Activated CD8-positive, alpha-beta T cell treated with anti-CD3 and anti-CD28 coated beads for 36 hours (primary cell): ENCODE measurements at regions not wholly inside any gene's neighbourhood (a gene's known extent, or its start where the extent isn't known, plus 50 kb on each side); places are given as distances from the start of the nearest gene placed in this dataset.

Experiments
- ATAC-seq: fragments of 200-7000 bp; cut with Tn5 transposase; one replicate; pipeline ENCODE4 v1.10.0; 2021; ENCODE audit warnings: mild to moderate bottlenecking, moderate library complexity
- CTCF ChIA-PET: fragments of 350-600 bp; sonication (Branson Sonifier 250); formaldehyde crosslinking; loops from one replicate; lab custom pipeline; 2021; ENCODE audit warnings: antibody characterized with exemption; lab: Charles Lee
- POLR2A ChIA-PET: fragments of 350-600 bp; sonication (Branson Sonifier 250); formaldehyde crosslinking; loops from one replicate; lab custom pipeline; 2021; ENCODE audit warnings: antibody characterized with exemption; lab: Charles Lee
- DNase-seq: peaks from one replicate; pipeline ENCODE4 v3.0.0-alpha.2; 2020
- H3K27ac Mint-ChIP-seq: one replicate; pipeline ENCODE4 v1.8.0; 2021; ENCODE audit warnings: mild to moderate bottlenecking, mixed read lengths
- H3K27me3 Mint-ChIP-seq: one replicate; pipeline ENCODE4 v1.8.0; 2021; ENCODE audit warnings: mixed read lengths
- H3K36me3 Mint-ChIP-seq: one replicate; pipeline ENCODE4 v1.8.0; 2021; ENCODE audit warnings: low read depth, mixed read lengths
- H3K4me1 Mint-ChIP-seq: one replicate; pipeline ENCODE4 v1.8.0; 2021; ENCODE audit warnings: low read depth, mixed read lengths
- H3K4me3 Mint-ChIP-seq: one replicate; pipeline ENCODE4 v1.8.0; 2021; ENCODE audit warnings: mild to moderate bottlenecking, moderate library complexity, mixed read lengths
- H3K9me3 Mint-ChIP-seq: one replicate; pipeline ENCODE4 v1.8.0; 2021; ENCODE audit warnings: mixed read lengths
- CTCF ChIP-seq: fragments of 200-600 bp; IDR thresholded peaks from one replicate; pipeline ENCODE4 v1.8.0; 2022; ENCODE audit warnings: antibody characterized with exemption, mild to moderate bottlenecking
- intact Hi-C: fragments of 100-400 bp; cut with micrococcal nuclease; formaldehyde crosslinking; loops from one replicate; pipeline ENCODE4 v1.10.0; 2022

GRCh38 chr13:39100996-39101738, 62.9 kb downstream of the NHLRC3 start:
- no peak for TF ChIP-seq CTCF
- H3K36me3 Mint-ChIP-seq, result no peaks in the 10 kb centered on the region
- intact Hi-C loops, result no loop called here
- H3K4me3 Mint-ChIP-seq, result no peak overlapping the region
- no peak for ATAC-seq
- no peaks in the 10 kb centered on the region for H3K9me3 Mint-ChIP-seq
- ChIA-PET CTCF (no interaction called here), POLR2A (no interaction called here)
- H3K27me3 Mint-ChIP-seq, result peaks cover 9% of the 10 kb centered on the region
- no peak for DNase-seq
- peaks cover 9% of the 10 kb centered on the region for H3K4me1 Mint-ChIP-seq
- no peak overlapping the region for H3K27ac Mint-ChIP-seq

DNA sequence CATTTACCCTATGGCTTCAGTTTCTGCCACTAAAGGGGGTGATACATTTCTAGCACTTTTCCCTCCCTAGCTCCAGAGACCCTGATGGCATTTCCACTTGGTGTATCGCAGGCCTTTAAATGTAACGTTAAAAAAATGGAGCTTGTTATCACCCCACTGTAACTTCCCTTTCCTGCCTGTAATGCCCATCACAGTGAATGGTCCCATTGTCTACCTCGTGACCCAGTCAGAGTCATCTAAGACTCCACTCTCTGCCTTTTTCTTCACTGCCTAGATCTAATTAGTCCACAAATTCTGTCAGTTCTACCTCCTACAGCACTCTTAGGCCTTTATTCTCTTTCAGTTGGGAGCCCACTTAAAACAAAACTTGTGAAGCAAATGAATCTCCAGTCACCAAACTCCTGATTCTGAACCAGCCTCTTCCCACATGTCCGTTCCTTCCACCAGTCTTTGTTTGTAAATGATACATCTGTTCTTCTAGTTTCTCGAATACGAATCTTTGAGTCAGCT, 64.8 kb downstream of the NHLRC3 start:
- Mint-ChIP-seq H3K27ac (no peak overlapping the region), H3K27me3 (peaks cover 15% of the 10 kb centered on the region), H3K4me1 (peaks cover 6% of the 10 kb centered on the region), H3K36me3 (no peaks in the 10 kb centered on the region), H3K4me3 (no peak overlapping the region), H3K9me3 (no peaks in the 10 kb centered on the region)
- ATAC-seq, result no peak
- TF ChIP-seq CTCF, result no peak
- ChIA-PET CTCF (interaction anchor here (1.3 kb wide), 1 partner anchor 41 kb away, joined by 3 read pairs; no protein-coding TSS in a partner anchor), POLR2A (no interaction called here)
- DNase-seq, result no peak
- intact Hi-C loops, result no loop called here

GRCh38 chr13:39105110-39105509, 66.9 kb downstream of the NHLRC3 start:
- ATAC-seq (no peak), DNase-seq (no peak)
- TF ChIP-seq CTCF, result no peak
- POLR2A ChIA-PET, result no interaction called here
- H3K9me3 Mint-ChIP-seq, result no peaks in the 10 kb centered on the region
- intact Hi-C loops, result no loop called here
- H3K4me1 Mint-ChIP-seq, result peaks cover 1% of the 10 kb centered on the region
- CTCF ChIA-PET, result interaction anchor here (1.5 kb wide), 1 partner anchor 8 kb away, joined by 4 read pairs; no protein-coding TSS in a partner anchor
- no peaks in the 10 kb centered on the region for H3K36me3 Mint-ChIP-seq
- no peak overlapping the region for H3K27ac Mint-ChIP-seq
- H3K4me3 Mint-ChIP-seq, result no peak overlapping the region
- H3K27me3 Mint-ChIP-seq, result peaks cover 19% of the 10 kb centered on the region

DNA sequence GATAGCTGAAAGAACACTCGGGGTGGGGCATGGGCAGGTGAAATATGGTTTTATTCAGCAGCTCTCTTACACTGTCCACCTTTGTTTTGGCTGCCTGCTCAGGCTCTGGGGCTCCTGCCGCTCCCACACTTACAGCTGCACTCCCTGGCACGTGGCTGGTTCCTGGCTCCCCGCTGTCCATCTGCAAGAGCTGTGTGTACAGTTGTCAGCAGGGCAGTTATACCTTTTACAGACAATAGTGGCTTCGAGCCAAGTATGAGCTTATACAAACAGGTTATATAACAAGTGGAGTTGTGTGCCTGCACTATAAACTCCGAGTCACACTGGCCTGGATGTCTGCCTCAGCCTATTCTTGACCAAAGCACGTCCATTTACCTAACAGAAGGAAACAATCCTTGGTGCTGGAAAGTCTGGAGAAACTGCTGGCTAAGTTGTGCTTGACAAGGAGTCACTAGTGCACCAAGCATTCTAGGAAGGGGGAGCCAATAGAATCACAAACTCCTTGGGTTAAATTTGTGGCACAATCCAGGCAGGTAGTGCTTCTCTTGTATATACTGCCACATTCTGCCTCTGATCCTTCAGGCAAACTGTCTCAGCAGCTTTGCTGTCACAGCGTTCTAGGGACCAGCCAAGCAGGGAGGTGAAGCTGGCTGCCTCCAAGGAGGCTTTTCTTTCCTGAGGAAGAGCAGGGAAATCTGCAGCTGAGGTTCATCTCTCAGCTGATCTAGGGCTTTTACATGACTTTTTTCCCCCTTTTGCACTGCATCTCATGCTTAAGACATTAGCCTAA, 68.2 kb downstream of the NHLRC3 start:
- Mint-ChIP-seq H3K4me1 (no peaks in the 10 kb centered on the region), H3K27ac (no peak overlapping the region), H3K36me3 (no peaks in the 10 kb centered on the region), H3K9me3 (no peaks in the 10 kb centered on the region), H3K27me3 (peaks cover 25% of the 10 kb centered on the region), H3K4me3 (no peak overlapping the region)
- DNase-seq (no peak), ATAC-seq (no peak)
- TF ChIP-seq CTCF, result no peak
- POLR2A ChIA-PET, result no interaction called here
- CTCF ChIA-PET, result interaction anchor here (0.7 to 2.3 kb wide), 3 partner anchors 9 to 111 kb away, joined by 3 to 5 read pairs (median 4); no protein-coding TSS in a partner anchor
- intact Hi-C loops, result no loop called here
